Astrocyte (in vitro differentiated cells and primary cell): ENCODE measurements at regions not wholly inside any gene's neighbourhood (a gene's known extent, or its start where the extent isn't known, plus 50 kb on each side); places are given as distances from the start of the nearest gene placed in this dataset.

Experiments
- DNase-seq: peaks from one replicate; pipeline ENCODE4 v3.0.0-alpha.2; 2010; ENCODE audit warnings: low read depth
- FAIRE-seq: peaks from 2 replicates; lab custom pipeline; 2011; peaks lifted over from hg19 to GRCh38; lab: Jason Lieb, UNC
- H2AFZ ChIP-seq: 2 replicates; pipeline ENCODE4 v1.6.0; 2012; ENCODE audit warnings: low read depth, low read length, inconsistent platforms
- H3K27ac ChIP-seq: 2 replicates; pipeline ENCODE4 v1.5.1; 2011; ENCODE audit warnings: low read depth, low read length, inconsistent platforms
- H3K27me3 ChIP-seq: 2 replicates; pipeline ENCODE4 v1.6.0; 2011; ENCODE audit warnings: low read length, inconsistent platforms; ENCODE audit not compliant: insufficient read depth
- H3K36me3 ChIP-seq: 2 replicates; pipeline ENCODE4 v1.5.1; 2011; ENCODE audit warnings: low read length, inconsistent platforms; ENCODE audit not compliant: insufficient read depth
- H3K4me1 ChIP-seq: 2 replicates; pipeline ENCODE4 v1.5.1; 2011; ENCODE audit warnings: low read length, inconsistent platforms; ENCODE audit not compliant: insufficient read depth
- H3K4me2 ChIP-seq: 2 replicates; pipeline ENCODE4 v1.6.0; 2012; ENCODE audit warnings: low read length, inconsistent platforms
- H3K4me3 ChIP-seq: 2 replicates; pipeline ENCODE4 v1.5.1; 2011; ENCODE audit warnings: low read depth, mild to moderate bottlenecking, low read length, inconsistent platforms; ENCODE audit not compliant: insufficient read depth
- H3K79me2 ChIP-seq: 2 replicates; pipeline ENCODE4 v1.6.0; 2012; ENCODE audit warnings: mild to moderate bottlenecking, low read length, inconsistent platforms; ENCODE audit not compliant: insufficient read depth
- H3K9ac ChIP-seq: 2 replicates; pipeline ENCODE4 v1.6.0; 2012; ENCODE audit warnings: mild to moderate bottlenecking, low read length, inconsistent platforms
- H3K9me3 ChIP-seq: 2 replicates; pipeline ENCODE4 v1.5.1; 2012; ENCODE audit warnings: low read depth, mild to moderate bottlenecking, low read length, inconsistent platforms; ENCODE audit not compliant: insufficient read depth
- H4K20me1 ChIP-seq: 2 replicates; pipeline ENCODE4 v1.6.0; 2012; ENCODE audit warnings: low read length, inconsistent platforms; ENCODE audit not compliant: insufficient read depth
- H3K27ac Mint-ChIP-seq: one replicate; pipeline ENCODE4 v1.8.0; 2021; ENCODE audit warnings: mild to moderate bottlenecking, mixed read lengths; ENCODE audit not compliant: unreplicated experiment
- H3K27me3 Mint-ChIP-seq: one replicate; pipeline ENCODE4 v1.8.0; 2021; ENCODE audit warnings: low read depth, mixed read lengths; ENCODE audit not compliant: unreplicated experiment
- H3K36me3 Mint-ChIP-seq: one replicate; pipeline ENCODE4 v1.8.0; 2021; ENCODE audit warnings: low read depth, mixed read lengths; ENCODE audit not compliant: unreplicated experiment
- H3K4me1 Mint-ChIP-seq: one replicate; pipeline ENCODE4 v1.8.0; 2021; ENCODE audit warnings: low read depth, mixed read lengths; ENCODE audit not compliant: unreplicated experiment
- H3K4me3 Mint-ChIP-seq: one replicate; pipeline ENCODE4 v1.8.0; 2021; ENCODE audit warnings: mild to moderate bottlenecking, moderate library complexity, mixed read lengths; ENCODE audit not compliant: unreplicated experiment
- H3K9me3 Mint-ChIP-seq: one replicate; pipeline ENCODE4 v1.8.0; 2021; ENCODE audit warnings: mild to moderate bottlenecking, mixed read lengths; ENCODE audit not compliant: unreplicated experiment
- EZH2 ChIP-seq: IDR thresholded peaks from 2 replicates; pipeline ENCODE4 v1.6.1; 2012; ENCODE audit warnings: mild to moderate bottlenecking, low read length, inconsistent platforms; ENCODE audit not compliant: insufficient read depth
- TF ChIP-seq, protein P1 (sequence below): IDR thresholded peaks from 2 replicates; pipeline ENCODE4 v1.5.1; 2011; ENCODE audit warnings: low read depth, mild to moderate bottlenecking, inconsistent platforms, low read length, moderate library complexity; ENCODE audit not compliant: insufficient read depth

DNA sequence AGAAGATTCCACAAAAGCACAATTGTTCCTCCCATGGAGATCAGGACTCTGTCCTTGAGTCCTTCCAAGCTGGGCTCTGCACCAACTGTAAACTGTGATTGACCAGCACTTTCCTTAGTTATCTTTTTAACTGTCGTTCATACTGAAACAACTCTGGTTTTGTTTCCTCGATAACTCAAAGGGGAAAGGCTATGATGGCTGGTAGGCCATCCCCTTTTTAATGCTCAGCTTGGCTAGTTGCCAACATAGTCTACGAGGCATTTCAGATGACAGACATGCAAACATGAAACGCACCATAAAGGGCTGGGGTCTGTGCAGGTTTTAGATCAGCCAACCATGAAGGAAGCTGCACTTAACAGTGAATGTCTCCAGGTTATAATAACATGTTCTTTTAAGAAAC lies 497.1 kb upstream of the ARID1B start:
- no peak for DNase-seq
- H3K27me3 Mint-ChIP-seq = no peaks in the 10 kb centered on the region
- no peaks in the 10 kb centered on the region for H3K4me1 Mint-ChIP-seq
- H4K20me1 ChIP-seq = no peaks in the 10 kb centered on the region
- no peak overlapping the region for H3K27ac Mint-ChIP-seq
- no peak overlapping the region for H3K27ac ChIP-seq
- no peak overlapping the region for H3K4me2 ChIP-seq
- H3K9me3 ChIP-seq = no peaks in the 10 kb centered on the region
- H3K4me1 ChIP-seq = no peaks in the 10 kb centered on the region
- no peak overlapping the region for H2AFZ ChIP-seq
- TF ChIP-seq, protein P1, sequence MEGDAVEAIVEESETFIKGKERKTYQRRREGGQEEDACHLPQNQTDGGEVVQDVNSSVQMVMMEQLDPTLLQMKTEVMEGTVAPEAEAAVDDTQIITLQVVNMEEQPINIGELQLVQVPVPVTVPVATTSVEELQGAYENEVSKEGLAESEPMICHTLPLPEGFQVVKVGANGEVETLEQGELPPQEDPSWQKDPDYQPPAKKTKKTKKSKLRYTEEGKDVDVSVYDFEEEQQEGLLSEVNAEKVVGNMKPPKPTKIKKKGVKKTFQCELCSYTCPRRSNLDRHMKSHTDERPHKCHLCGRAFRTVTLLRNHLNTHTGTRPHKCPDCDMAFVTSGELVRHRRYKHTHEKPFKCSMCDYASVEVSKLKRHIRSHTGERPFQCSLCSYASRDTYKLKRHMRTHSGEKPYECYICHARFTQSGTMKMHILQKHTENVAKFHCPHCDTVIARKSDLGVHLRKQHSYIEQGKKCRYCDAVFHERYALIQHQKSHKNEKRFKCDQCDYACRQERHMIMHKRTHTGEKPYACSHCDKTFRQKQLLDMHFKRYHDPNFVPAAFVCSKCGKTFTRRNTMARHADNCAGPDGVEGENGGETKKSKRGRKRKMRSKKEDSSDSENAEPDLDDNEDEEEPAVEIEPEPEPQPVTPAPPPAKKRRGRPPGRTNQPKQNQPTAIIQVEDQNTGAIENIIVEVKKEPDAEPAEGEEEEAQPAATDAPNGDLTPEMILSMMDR = no peak
- TF ChIP-seq EZH2 = no peak
- H3K79me2 ChIP-seq = no peaks in the 10 kb centered on the region
- H3K9me3 Mint-ChIP-seq = peaks cover 8% of the 10 kb centered on the region
- no peak for FAIRE-seq
- no peaks in the 10 kb centered on the region for H3K36me3 ChIP-seq
- H3K36me3 Mint-ChIP-seq = no peaks in the 10 kb centered on the region
- H3K4me3 ChIP-seq = no peak overlapping the region
- H3K4me3 Mint-ChIP-seq = no peak overlapping the region
- no peak overlapping the region for H3K9ac ChIP-seq
- no peaks in the 10 kb centered on the region for H3K27me3 ChIP-seq

DNA sequence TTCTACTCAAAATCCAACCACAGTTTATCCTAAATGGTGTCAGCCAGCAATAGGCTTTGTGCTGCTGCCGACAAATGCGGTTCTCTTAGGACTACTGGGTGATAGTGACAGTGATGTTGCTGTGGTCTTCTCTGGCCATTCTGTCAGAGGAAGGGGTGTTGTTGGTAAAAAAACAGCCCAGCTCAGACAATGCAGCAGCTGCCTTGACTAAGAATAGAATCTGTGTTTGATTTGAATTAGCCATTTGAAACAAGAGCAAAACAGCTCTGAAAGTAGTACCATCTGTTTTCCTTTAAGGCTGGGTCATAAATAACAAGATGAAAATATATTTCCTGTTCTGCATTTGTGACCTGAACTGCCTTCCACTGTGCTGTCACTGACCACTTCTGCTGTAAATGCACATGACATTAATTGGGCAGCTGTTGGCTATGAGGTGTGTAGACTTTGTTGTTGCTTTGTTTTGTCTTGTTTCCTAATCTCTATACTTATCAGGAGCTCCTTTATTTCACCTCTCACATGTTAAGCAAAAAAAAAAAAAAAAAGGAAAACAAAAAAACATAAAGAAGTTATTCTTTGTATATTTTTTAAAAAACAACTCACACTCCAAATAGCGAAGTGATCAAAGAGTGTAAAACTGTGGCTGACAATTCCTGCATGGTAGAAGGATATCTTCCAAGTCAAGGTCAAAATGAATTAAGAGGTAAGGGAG lies 497.8 kb upstream of the ARID1B start:
- H3K4me3 Mint-ChIP-seq = no peak overlapping the region
- no peaks in the 10 kb centered on the region for H3K9me3 ChIP-seq
- H3K36me3 Mint-ChIP-seq = no peaks in the 10 kb centered on the region
- H2AFZ ChIP-seq = no peak overlapping the region
- H3K36me3 ChIP-seq = no peaks in the 10 kb centered on the region
- TF ChIP-seq, protein P1 = no peak
- no peak for TF ChIP-seq EZH2
- H4K20me1 ChIP-seq = no peaks in the 10 kb centered on the region
- H3K27me3 ChIP-seq = no peaks in the 10 kb centered on the region
- peaks cover 8% of the 10 kb centered on the region for H3K9me3 Mint-ChIP-seq
- H3K27ac ChIP-seq = no peak overlapping the region
- no peaks in the 10 kb centered on the region for H3K27me3 Mint-ChIP-seq
- no peaks in the 10 kb centered on the region for H3K4me1 Mint-ChIP-seq
- DNase-seq (no peak), FAIRE-seq (no peak)
- no peak overlapping the region for H3K4me3 ChIP-seq
- H3K79me2 ChIP-seq = no peaks in the 10 kb centered on the region
- no peak overlapping the region for H3K27ac Mint-ChIP-seq
- no peak overlapping the region for H3K4me2 ChIP-seq
- H3K9ac ChIP-seq = no peak overlapping the region
- H3K4me1 ChIP-seq = no peaks in the 10 kb centered on the region

DNA sequence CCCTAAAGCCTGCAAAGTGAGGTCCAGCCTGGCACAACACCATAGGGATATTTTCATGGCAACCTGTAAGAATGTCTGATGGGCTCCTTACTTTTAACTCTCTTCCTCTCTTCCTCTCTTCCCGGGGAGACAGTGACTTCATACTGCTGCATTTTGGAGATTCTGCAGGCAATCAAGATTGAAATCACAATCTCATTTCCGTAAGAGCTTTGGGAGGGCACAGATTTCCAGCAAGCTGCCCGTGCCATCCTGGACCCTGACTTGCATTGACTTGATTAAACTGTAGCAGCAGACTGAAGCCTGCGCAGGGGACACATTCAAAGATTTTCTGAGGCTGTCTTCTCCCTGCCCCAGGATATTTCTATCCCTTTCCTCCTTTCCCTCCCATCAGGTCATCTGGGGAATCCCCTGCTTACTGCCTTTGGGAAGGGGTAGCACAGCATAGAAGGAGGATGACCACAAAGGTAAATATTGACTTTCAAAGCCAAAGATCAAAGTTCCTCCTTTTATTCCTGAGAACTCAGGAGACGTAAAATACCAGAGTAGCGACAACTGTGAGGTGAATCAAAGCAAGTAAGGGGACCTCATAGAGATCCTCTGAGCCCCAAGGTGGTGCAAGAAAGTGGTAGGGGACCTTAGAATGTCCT lies 504.0 kb upstream of the ARID1B start:
- no peak overlapping the region for H2AFZ ChIP-seq

More for the DNA sequence above, 504.0 kb upstream of the ARID1B start:
- Histone ChIP-seq H3K9me3 (no peaks in the 10 kb centered on the region), H3K27me3 (no peaks in the 10 kb centered on the region), H3K4me1 (no peaks in the 10 kb centered on the region), H3K4me3 (no peak overlapping the region), H3K27ac (no peak overlapping the region), H3K9ac (no peak overlapping the region), H4K20me1 (no peaks in the 10 kb centered on the region), H3K4me2 (no peak overlapping the region), H3K79me2 (no peaks in the 10 kb centered on the region), H3K36me3 (no peaks in the 10 kb centered on the region)
- FAIRE-seq (no peak), DNase-seq (no peak)
- no peak for TF ChIP-seq EZH2
- TF ChIP-seq, protein P1 = no peak
- H3K27me3 Mint-ChIP-seq = no peaks in the 10 kb centered on the region
- H3K36me3 Mint-ChIP-seq = no peaks in the 10 kb centered on the region
- peaks cover 10% of the 10 kb centered on the region for H3K4me1 Mint-ChIP-seq
- H3K9me3 Mint-ChIP-seq = peaks cover 11% of the 10 kb centered on the region
- no peak overlapping the region for H3K4me3 Mint-ChIP-seq
- no peak overlapping the region for H3K27ac Mint-ChIP-seq
